Natural killer cell (primary cell): ENCODE measurements at regions not wholly inside any gene's neighbourhood (a gene's known extent, or its start where the extent isn't known, plus 50 kb on each side); places are given as distances from the start of the nearest gene placed in this dataset.

Experiments used
- ATAC-seq, 3 donors: fragments of 150-1000 bp in 2 of 3; fragments of 200-7000 bp in 1 of 3; cut with Tn5 transposase; 1 replicate in 1 of 3; 2 replicates in 2 of 3; pipeline ENCODE4 v1.10.0; 2021; ENCODE audit warnings: mild to moderate bottlenecking in 2 of 3, moderate library complexity in 2 of 3
- DNase-seq, 2 donors: peaks; one replicate each; pipeline versions ENCODE4 v3.0.0 to v3.0.0-alpha.2; 2013 to 2021; ENCODE audit warnings: mixed read lengths in 1 of 2
- H3K27ac ChIP-seq: one replicate; pipeline ENCODE4 v1.5.1; 2013; ENCODE audit warnings: mild to moderate bottlenecking, low read length
- H3K27me3 ChIP-seq: one replicate; pipeline ENCODE4 v1.6.1; 2013; ENCODE audit warnings: low read length; ENCODE audit not compliant: control insufficient read depth, insufficient read depth
- H3K36me3 ChIP-seq: one replicate; pipeline ENCODE4 v1.6.1; 2013; ENCODE audit warnings: low read length; ENCODE audit not compliant: control insufficient read depth, insufficient read depth
- H3K4me1 ChIP-seq: one replicate; pipeline ENCODE4 v1.6.1; 2013; ENCODE audit warnings: low read length; ENCODE audit not compliant: control insufficient read depth, insufficient read depth
- H3K4me3 ChIP-seq: one replicate; pipeline ENCODE4 v1.5.1; 2013; ENCODE audit warnings: low read length
- H3K9me3 ChIP-seq: one replicate; pipeline ENCODE4 v1.6.1; 2013; ENCODE audit warnings: low read length; ENCODE audit not compliant: control insufficient read depth, insufficient read depth
- H3K27ac Mint-ChIP-seq, 2 donors: one replicate each; pipeline ENCODE4 v1.8.0; 2022; ENCODE audit warnings: mild to moderate bottlenecking in 2 of 2, mixed read lengths in 2 of 2, moderate library complexity in 1 of 2
- H3K27me3 Mint-ChIP-seq, 2 donors: one replicate each; pipeline ENCODE4 v1.8.0; 2022; ENCODE audit warnings: low read depth in 2 of 2, mixed read lengths in 2 of 2
- H3K36me3 Mint-ChIP-seq: one replicate; pipeline ENCODE4 v1.8.0; 2022; ENCODE audit warnings: mixed read lengths
- H3K4me1 Mint-ChIP-seq, 2 donors: one replicate each; pipeline ENCODE4 v1.8.0; 2022; ENCODE audit warnings: mixed read lengths in 2 of 2
- H3K4me3 Mint-ChIP-seq: one replicate; pipeline ENCODE4 v1.8.0; 2022; ENCODE audit warnings: mild to moderate bottlenecking, moderate library complexity, mixed read lengths
- H3K9me3 Mint-ChIP-seq, 2 donors: one replicate each; pipeline ENCODE4 v1.8.0; 2022; ENCODE audit warnings: mixed read lengths in 2 of 2
- WGBS: methylation state at CpG from one replicate; pipeline ENCODE4 v1.1.7; 2013; ENCODE audit warnings: missing lambda C conversion rate; ENCODE audit not compliant: insufficient coverage; 5-methylcytosine and 5-hydroxymethylcytosine counted together
- intact Hi-C: fragments of 100-400 bp; cut with micrococcal nuclease; formaldehyde crosslinking; loops from one replicate; pipeline ENCODE4 v1.14.2; 2022
- TF ChIP-seq, protein P1 (sequence below): fragments of 200-600 bp; IDR thresholded peaks from one replicate; pipeline ENCODE4 v1.8.0; 2022; ENCODE audit warnings: antibody characterized with exemption

DNA sequence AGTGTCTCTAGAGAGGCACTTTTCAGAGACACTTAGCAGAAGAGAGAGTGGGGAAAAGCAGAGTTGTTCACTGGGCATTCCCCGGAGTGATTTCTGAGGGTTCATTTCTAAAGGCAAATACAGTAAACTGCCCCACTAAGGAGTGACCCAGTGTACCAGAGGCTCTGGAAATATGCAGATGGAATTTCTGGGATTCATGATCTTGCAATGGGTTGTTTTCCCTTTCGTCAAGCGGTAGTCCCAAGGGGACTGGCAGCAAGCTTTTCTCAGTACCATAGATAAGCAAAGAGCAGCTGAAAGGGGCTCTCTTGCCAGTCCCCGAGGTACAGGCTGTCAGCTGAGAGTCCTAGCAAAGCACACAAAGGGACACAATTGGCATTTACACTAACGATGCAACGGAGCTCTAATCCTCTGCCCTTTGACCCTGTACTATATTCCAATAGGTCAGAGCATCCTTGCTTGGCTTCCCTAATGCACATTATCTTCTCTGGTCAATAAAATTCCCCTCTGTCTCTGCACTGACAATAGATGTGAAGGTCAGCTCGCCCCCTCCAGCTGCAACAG, 155.6 kb downstream of the SEMA6D start:
- Mint-ChIP-seq H3K9me3 (peaks cover 4 to 14% of the 10 kb centered on the region in 2 donors), H3K27me3 (no peaks in the 10 kb centered on the region), H3K36me3 (no peaks in the 10 kb centered on the region), H3K4me3 (no peak overlapping the region), H3K4me1 (no peaks in the 10 kb centered on the region), H3K27ac (no peak overlapping the region)
- no peak for DNase-seq
- 83% methylated on average over 7 of the region's 7 CpGs for WGBS
- no peak overlapping the region for H3K4me3 ChIP-seq
- H3K27ac ChIP-seq: no peak overlapping the region
- H3K36me3 ChIP-seq: no peaks in the 10 kb centered on the region
- TF ChIP-seq, protein P1, sequence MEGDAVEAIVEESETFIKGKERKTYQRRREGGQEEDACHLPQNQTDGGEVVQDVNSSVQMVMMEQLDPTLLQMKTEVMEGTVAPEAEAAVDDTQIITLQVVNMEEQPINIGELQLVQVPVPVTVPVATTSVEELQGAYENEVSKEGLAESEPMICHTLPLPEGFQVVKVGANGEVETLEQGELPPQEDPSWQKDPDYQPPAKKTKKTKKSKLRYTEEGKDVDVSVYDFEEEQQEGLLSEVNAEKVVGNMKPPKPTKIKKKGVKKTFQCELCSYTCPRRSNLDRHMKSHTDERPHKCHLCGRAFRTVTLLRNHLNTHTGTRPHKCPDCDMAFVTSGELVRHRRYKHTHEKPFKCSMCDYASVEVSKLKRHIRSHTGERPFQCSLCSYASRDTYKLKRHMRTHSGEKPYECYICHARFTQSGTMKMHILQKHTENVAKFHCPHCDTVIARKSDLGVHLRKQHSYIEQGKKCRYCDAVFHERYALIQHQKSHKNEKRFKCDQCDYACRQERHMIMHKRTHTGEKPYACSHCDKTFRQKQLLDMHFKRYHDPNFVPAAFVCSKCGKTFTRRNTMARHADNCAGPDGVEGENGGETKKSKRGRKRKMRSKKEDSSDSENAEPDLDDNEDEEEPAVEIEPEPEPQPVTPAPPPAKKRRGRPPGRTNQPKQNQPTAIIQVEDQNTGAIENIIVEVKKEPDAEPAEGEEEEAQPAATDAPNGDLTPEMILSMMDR: no peak
- no peaks in the 10 kb centered on the region for H3K9me3 ChIP-seq
- no peaks in the 10 kb centered on the region for H3K4me1 ChIP-seq
- intact Hi-C loops: no loop called here
- H3K27me3 ChIP-seq: no peaks in the 10 kb centered on the region
- no peak for ATAC-seq

DNA sequence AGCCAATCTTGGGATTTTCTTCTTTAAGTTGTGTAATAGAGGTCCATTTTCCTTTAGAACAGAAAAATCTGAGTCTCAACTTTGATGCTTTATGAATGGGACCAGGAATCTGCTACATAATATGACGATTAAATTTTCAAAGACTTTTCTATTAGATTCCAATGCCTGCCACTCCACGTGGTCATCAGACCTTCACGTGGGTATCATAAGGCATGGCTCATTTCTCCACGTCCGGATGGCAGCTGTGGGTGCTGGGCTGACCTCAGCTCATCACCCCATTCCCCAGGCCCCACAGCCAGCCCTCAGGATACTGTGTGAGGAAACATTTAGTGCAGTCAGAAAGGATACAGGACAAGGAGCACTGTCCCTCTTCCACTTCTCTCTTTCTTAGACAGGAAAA, 159.7 kb downstream of the SEMA6D start:
- no peaks in the 10 kb centered on the region for H3K4me1 ChIP-seq
- H3K27ac Mint-ChIP-seq: no peak overlapping the region
- WGBS: 77% methylated on average over 5 of the region's 5 CpGs

DNA sequence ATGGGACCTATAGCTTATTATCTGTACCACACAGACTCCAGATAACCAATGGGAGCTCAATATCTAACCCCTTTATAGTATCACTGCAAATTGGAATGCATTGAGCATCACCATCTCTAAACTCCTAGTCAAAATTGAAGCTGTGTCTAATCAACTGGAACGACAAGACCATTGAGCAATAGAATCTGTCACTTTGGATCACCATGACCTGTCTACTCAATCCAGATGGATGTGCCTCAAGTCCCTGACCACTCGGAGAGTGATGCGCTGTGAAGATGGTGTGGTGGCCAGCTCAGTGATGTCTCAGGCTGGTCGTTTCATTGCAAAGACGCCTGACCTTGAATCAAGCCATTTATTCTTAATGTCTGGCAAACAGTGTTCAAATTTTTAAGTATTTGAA, 160.5 kb downstream of the SEMA6D start:
- no peaks in the 10 kb centered on the region for H3K4me1 Mint-ChIP-seq
- ATAC-seq (no peak), DNase-seq (no peak)
- no peaks in the 10 kb centered on the region for H3K4me1 ChIP-seq
- WGBS: 84% methylated on average over 5 of the region's 5 CpGs
- no peaks in the 10 kb centered on the region for H3K27me3 Mint-ChIP-seq
- H3K4me3 ChIP-seq: no peak overlapping the region
- H3K36me3 Mint-ChIP-seq: no peaks in the 10 kb centered on the region
- H3K9me3 Mint-ChIP-seq: peaks cover 3 to 4% of the 10 kb centered on the region in 2 donors
- no peak overlapping the region for H3K27ac ChIP-seq
- H3K27ac Mint-ChIP-seq: no peak overlapping the region
- no peak overlapping the region for H3K4me3 Mint-ChIP-seq
- TF ChIP-seq, protein P1: no peak
- intact Hi-C loops: no loop called here
- H3K36me3 ChIP-seq: no peaks in the 10 kb centered on the region
- no peaks in the 10 kb centered on the region for H3K27me3 ChIP-seq
- H3K9me3 ChIP-seq: no peaks in the 10 kb centered on the region

More for the DNA sequence above, 159.7 kb downstream of the SEMA6D start:
- no peak overlapping the region for H3K4me3 Mint-ChIP-seq
- Histone ChIP-seq H3K27me3 (no peaks in the 10 kb centered on the region), H3K4me3 (no peak overlapping the region), H3K27ac (no peak overlapping the region), H3K9me3 (no peaks in the 10 kb centered on the region), H3K36me3 (no peaks in the 10 kb centered on the region)
- intact Hi-C loops: no loop called here
- H3K36me3 Mint-ChIP-seq: no peaks in the 10 kb centered on the region
- no peaks in the 10 kb centered on the region for H3K27me3 Mint-ChIP-seq
- no peaks in the 10 kb centered on the region for H3K4me1 Mint-ChIP-seq
- ATAC-seq: no peak
- TF ChIP-seq, protein P1: no peak
- peaks cover 4 to 6% of the 10 kb centered on the region in 2 donors for H3K9me3 Mint-ChIP-seq
- no peak for DNase-seq

DNA sequence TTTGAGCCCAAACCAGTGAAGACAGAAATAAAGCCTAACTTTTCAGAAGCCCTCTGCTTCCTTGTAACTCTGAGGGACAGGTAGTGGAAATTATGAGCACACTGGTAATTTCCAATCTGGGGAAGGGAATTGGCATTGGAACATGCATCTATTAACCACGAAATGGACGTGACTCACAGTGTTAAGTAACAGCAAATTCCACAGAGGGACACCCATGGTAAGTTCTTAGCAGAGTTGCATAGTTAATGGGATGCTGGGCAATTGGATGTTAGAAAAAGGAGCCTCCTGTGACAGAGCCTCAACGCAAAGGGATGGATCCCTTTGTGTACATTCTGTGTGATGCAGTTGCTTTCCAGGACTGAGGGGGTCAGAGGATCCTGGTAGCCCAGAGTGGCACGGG, 168.6 kb downstream of the SEMA6D start:
- ATAC-seq: no peak
- H3K9me3 Mint-ChIP-seq: peaks cover 0 to 5% of the 10 kb centered on the region in 2 donors
- intact Hi-C loops: no loop called here
- no peak for DNase-seq
- TF ChIP-seq, protein P1: no peak
- Histone ChIP-seq H3K36me3 (no peaks in the 10 kb centered on the region), H3K9me3 (no peaks in the 10 kb centered on the region), H3K27me3 (no peaks in the 10 kb centered on the region), H3K4me1 (no peaks in the 10 kb centered on the region), H3K4me3 (no peak overlapping the region), H3K27ac (no peak overlapping the region)
- no peak overlapping the region for H3K4me3 Mint-ChIP-seq
- no peaks in the 10 kb centered on the region for H3K27me3 Mint-ChIP-seq
- no peak overlapping the region for H3K27ac Mint-ChIP-seq
- H3K4me1 Mint-ChIP-seq: no peaks in the 10 kb centered on the region
- H3K36me3 Mint-ChIP-seq: no peaks in the 10 kb centered on the region
- 70% methylated on average over 4 of the region's 4 CpGs for WGBS
